DMS 273 treated with DMSO at 0.1 percent for 48 hours (cell line): ENCODE measurements at regions not wholly inside any gene's neighbourhood (a gene's known extent, or its start where the extent isn't known, plus 50 kb on each side); places are given as distances from the start of the nearest gene placed in this dataset.
"Not testable (repeated sequence)": the region's sequence is repeated elsewhere in the genome, so short reads cannot be mapped to it uniquely, and the experiment has no call there.

ENCODE experiments used
- DNase-seq: peaks from one replicate; lab custom pipeline; 2025; lab: John Stamatoyannopoulos, UW

- DNase-seq: no peak
These were observed 102.9 kb downstream of the LRRN1 start for GRCh38 chr3:3902161-3902560.

DNA sequence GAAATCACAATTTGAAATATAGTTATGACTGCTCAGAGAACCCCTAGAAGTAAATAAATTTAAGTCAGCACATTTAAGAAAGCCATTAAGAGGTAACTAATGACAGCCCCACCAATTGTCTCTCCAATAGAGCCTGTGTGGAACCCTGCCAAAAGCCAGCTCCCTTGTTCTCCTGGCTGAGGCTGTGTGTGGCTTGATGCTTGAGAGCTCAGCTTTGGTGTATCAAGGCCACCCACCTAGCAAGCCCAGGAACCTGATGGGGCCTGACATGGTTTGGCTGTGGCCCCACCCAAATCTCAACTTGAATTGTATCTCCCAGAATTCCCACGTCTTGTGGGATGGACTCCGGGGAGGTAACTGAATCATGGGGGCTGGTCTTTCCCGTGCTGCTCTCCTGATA is 106.9 kb downstream of the LRRN1 start:
- no peak for DNase-seq

DNA sequence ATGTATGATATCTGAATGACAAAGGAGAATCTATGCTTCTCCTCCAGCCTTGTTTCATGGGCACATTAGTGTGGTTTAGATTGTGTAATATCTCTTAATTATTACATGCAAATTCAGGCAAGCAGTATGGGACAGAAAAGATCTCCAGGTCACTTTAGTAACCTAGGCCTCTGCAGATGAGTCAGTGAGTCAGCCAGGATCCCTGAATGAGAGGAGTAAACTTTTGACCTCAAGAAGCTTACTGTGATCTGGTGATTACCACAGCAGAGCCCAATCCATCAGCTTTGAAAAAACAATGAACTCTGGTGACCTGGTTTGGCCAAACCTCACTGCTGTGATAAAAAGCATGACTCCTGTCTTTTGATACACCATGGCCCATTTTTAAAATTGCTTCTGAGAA is 107.8 kb downstream of the LRRN1 start:
- DNase-seq: no peak

GRCh38 chr3:3918763-3919162 is 119.5 kb downstream of the LRRN1 start:
- no peak for DNase-seq

DNA sequence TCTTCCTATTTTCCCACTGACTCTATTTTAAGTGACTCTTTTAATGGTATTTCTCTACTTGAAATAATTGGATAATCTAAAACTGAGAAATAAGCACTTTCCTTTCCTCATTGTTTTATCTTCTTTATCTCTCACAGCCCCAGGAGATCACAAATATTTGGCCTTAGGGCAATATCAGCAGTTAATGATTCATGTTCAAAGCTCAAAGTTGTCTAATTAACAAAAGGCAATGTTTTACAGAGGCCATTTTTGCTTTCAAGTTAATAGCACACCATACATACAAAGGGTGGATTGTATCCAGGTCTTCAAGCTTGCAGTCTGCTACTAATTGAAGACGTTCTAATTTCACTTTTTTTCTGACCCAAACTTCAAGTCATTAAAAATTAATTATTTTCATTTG is 120.1 kb downstream of the LRRN1 start:
- DNase-seq: no peak

DNA sequence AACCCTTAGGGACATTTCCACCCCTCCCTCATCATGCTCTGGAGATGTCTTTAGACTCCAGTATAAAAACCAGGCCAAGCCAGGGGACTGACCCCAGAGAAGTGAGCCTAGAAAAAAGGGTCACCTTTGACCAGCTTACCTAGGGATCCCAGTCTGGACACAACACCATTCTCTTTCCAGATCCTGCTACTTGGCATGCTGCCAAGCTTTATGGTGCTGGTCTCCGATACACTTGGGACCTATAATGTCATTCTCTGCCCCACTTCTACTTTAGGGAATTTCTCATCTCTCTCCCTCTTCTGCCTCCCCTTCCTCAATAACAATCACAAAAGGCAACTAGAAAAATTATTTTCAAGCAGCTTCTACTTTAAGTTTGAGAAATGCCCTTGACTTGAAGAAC is 124.4 kb downstream of the LRRN1 start:
- no peak for DNase-seq

GRCh38 chr3:3927198-3927597 is 128.0 kb downstream of the LRRN1 start:
- no peak for DNase-seq

GRCh38 chr3:3927965-3928364 is 128.7 kb downstream of the LRRN1 start:
- DNase-seq: no peak

GRCh38 chr3:3941380-3941779 is 142.1 kb downstream of the LRRN1 start:
- not testable (repeated sequence) for DNase-seq

DNA sequence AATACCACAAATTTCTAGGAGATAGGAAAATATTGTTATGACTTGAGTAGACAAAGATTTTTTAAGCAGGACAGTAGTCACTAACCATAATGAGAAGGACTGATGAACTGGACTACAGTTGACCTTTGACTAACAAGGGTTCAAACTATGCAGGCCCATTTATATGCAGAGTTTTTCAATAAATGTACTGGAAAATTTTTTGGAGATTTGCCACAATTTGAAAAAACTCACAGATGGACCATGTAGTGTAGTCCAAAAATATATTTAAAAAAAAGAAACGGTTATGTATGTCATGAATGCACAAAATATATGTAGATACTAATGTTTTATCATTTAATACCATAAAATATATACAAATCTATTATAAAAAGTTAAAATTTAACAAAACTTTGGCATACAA is 151.8 kb downstream of the LRRN1 start:
- no peak for DNase-seq

DNA sequence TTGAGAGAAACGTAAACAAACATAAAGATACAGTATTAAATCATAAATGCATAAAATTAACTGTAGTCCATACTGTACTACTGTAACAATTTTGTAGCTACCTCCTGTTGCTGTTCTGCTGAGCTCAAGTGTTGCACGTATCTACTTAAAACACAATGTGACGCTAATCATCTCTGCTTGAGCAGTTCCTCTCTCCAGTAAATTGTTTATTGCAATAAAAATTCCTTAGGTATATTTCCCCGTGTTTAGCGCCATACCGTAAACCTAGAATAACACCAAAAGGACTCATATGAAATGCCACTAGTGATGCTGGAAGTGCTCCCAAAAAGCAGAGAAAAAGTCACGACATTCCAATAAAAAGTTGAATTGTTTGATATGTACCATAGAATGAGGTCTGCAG is 152.3 kb downstream of the LRRN1 start:
- DNase-seq: no peak

GRCh38 chr3:3962867-3963266 is 163.6 kb downstream of the LRRN1 start:
- DNase-seq: not testable (repeated sequence)

- DNase-seq: no peak
These were observed 184.8 kb downstream of the LRRN1 start for GRCh38 chr3:3984053-3984452.

DNA sequence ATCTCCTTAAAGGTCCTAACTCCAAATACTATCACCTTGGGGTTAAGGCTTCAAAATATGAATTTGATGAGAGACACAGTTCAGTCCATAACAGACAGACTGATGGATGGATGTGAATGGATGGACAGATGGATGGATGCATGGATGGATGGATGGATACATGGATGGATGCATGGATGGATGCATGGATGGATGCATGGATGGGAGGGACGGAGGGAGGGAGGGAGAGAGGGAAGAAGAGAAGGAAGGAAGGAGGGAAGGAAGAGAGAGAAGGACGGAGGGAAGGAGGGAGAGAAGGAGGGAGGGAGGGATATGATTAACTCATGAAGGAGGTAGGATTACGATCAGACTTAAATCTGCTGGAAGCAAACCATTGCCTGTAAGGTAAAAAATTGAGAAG is 192.4 kb downstream of the LRRN1 start:
- DNase-seq: no peak

DNA sequence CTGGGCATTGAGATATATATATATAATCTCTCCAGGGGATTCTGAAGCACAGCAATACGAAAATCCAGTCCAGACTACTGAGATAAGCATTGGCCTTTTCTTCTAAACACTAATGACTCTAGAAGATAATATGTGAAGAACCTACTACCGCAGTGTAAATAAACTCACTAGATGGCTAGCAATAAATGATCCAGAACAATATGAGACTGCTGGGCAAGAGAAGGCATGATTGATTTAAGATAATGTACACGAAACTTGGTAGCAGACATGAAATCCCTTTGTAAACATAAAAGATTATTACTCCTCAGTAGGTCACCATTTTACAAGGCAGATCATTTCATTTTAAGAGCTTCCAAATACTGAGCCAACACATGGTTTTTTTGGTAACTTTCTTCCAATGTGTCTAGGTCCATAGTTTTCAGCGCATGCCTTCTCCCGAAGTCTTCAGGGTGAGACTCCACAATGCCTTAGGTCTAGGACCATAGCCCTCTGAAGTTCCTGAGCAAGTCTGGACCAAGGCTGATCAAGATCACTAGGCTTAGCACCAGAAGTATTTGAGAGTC is 193.2 kb downstream of the LRRN1 start:
- no peak for DNase-seq

- DNase-seq: no peak
These were observed 199.1 kb downstream of the LRRN1 start for GRCh38 chr3:3998140-3998922.

- DNase-seq: not testable (repeated sequence)
These were observed 200.1 kb downstream of the LRRN1 start for GRCh38 chr3:3999340-3999739.

GRCh38 chr3:4001976-4002375 is 202.7 kb downstream of the LRRN1 start:
- DNase-seq: no peak

DNA sequence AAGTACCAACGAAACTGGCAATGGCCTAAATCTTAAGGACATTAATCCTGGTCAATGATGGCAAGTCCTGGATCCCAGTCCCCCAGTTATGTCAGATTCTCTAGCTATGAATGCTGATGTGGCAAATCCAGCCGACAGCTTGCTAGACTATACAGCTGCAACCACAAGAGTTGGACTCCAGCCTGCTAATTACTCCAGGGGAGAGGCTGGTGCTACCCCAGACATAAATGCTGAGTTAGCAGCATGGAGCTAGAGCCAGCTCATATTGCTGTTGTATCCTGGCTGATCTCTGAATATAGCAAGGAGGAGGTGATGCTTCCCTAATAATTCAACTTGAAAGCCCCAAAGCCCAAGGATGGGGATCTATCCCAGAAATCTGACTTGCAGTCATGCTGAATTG is 207.1 kb downstream of the LRRN1 start:
- DNase-seq: no peak

DNA sequence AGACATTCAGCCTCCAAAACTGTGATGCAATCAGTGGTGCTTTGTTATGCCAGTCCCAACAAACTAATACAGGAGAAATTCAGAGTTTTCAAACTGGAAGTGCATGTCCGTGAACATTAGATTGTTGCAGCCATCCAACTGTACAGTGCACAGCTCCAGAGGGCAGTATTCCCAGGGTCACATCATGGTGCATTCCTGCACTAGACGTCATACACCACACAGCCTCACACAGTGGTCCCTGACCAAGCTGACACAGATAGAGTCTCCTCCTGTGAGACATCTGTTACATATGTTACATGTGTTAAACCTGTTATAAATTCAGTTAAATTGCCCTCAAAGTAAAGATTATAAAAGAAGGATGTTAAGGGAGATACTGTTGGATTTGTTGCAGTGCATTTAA is 209.0 kb downstream of the LRRN1 start:
- no peak for DNase-seq

GRCh38 chr3:4011166-4011565 is 211.9 kb downstream of the LRRN1 start:
- no peak for DNase-seq

DNA sequence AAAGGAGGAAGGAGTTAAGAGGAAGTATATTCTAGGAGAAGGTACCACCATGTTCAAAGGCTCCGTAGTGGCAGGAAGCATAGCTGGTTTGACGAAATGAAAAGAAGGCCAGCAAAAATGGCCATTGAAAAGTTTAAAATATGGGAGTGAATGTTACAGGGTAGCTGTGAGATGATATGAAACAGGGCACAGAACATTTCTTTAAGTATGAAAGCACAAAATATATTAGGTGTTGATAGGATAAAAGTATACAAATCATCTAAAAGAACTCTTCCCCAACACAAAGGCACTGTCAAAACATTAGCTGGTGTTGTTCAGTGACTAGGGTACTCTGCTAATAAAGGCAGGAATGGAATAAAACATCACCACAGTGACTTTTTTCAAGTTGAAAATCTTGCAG is 216.2 kb downstream of the LRRN1 start:
- no peak for DNase-seq

GRCh38 chr3:4019501-4019900 is 220.3 kb downstream of the LRRN1 start:
- no peak for DNase-seq

DNA sequence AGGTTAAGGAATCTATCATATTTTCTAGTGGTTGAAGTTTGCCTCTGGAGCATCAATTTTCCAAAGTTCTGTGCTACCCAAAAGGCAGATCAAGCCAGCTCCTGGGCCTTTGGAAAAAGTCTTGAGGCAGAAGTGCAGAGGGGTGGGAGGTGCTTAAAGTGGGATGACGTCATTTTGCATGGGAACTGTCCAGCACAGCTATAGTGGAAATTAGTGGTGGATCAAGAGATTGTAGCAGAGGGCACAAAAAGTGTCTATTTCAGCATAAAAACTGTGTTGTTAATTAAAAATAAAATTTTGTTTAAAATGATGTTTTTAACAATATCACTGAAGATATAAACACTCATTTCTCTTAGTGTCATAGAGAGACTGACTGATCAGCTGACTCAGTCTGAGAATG is 221.9 kb downstream of the LRRN1 start:
- DNase-seq: no peak
